WTC11 (cell line): ENCODE measurements at regions not wholly inside any gene's neighbourhood (a gene's known extent, or its start where the extent isn't known, plus 50 kb on each side); places are given as distances from the start of the nearest gene placed in this dataset.

Experiments used
- ATAC-seq: fragments of 200-7000 bp; cut with Tn5 transposase; 2 replicates; pipeline ENCODE4 v1.10.0; 2021; ENCODE audit warnings: mild to moderate bottlenecking, moderate library complexity
- CTCF ChIA-PET: fragments of 300-600 bp; sonication (Branson Sonifier 250); formaldehyde crosslinking; loops from one replicate; lab custom pipeline; 2021; ENCODE audit warnings: antibody characterized with exemption; lab: Charles Lee
- POLR2A ChIA-PET: fragments of 350-600 bp; sonication (Branson Sonifier 250); formaldehyde crosslinking; loops from one replicate; lab custom pipeline; 2021; ENCODE audit warnings: antibody characterized with exemption; lab: Charles Lee
- DNase-seq: peaks from one replicate; pipeline ENCODE4 v3.0.0; 2021; ENCODE audit warnings: low spot score
- H3K27ac Mint-ChIP-seq: 2 replicates; pipeline ENCODE4 v1.8.0; 2021; ENCODE audit warnings: mixed read lengths
- H3K27me3 Mint-ChIP-seq: 2 replicates; pipeline ENCODE4 v1.8.0; 2021; ENCODE audit warnings: low read depth, mild to moderate bottlenecking, moderate library complexity, mixed read lengths
- H3K36me3 Mint-ChIP-seq: 2 replicates; pipeline ENCODE4 v1.8.0; 2021; ENCODE audit warnings: mixed read lengths
- H3K4me1 Mint-ChIP-seq: 2 replicates; pipeline ENCODE4 v1.8.0; 2022; ENCODE audit warnings: mixed read lengths
- H3K4me3 Mint-ChIP-seq: 2 replicates; pipeline ENCODE4 v1.8.0; 2021; ENCODE audit warnings: mild to moderate bottlenecking, moderate library complexity, mixed read lengths
- H3K9me3 Mint-ChIP-seq: 2 replicates; pipeline ENCODE4 v1.8.0; 2021; ENCODE audit warnings: mixed read lengths
- CREB1 ChIP-seq: sonication (generic); formaldehyde crosslinking; IDR thresholded peaks from 2 replicates; pipeline ENCODE4 v1.8.0; 2023; ENCODE audit warnings: mild to moderate bottlenecking, missing genetic modification reagents
- ELF4 ChIP-seq: sonication (generic); formaldehyde crosslinking; IDR thresholded peaks from 2 replicates; pipeline ENCODE4 v1.8.1; 2022; ENCODE audit warnings: low read depth, mild to moderate bottlenecking, moderate library complexity, missing genetic modification reagents
- FOXJ3 ChIP-seq: sonication (generic); formaldehyde crosslinking; IDR thresholded peaks from 2 replicates; pipeline ENCODE4 v1.9.0; 2021; ENCODE audit warnings: missing genetic modification reagents, mild to moderate bottlenecking, borderline replicate concordance
- GABPB1 ChIP-seq: sonication (generic); formaldehyde crosslinking; IDR thresholded peaks from 2 replicates; pipeline ENCODE4 v1.8.1; 2023; ENCODE audit warnings: mild to moderate bottlenecking, missing genetic modification reagents
- GTF2I ChIP-seq: fragments of 250-450 bp; sonication (Bioruptor Pico); conservative IDR thresholded peaks from 2 replicates; pipeline ENCODE4 v1.4.0; 2021; ENCODE audit warnings: mild to moderate bottlenecking
- JAZF1 ChIP-seq: fragments of 250-450 bp; sonication (Bioruptor Pico); IDR thresholded peaks from 2 replicates; pipeline ENCODE4 v1.9.0; 2021; ENCODE audit warnings: moderate library complexity, mild to moderate bottlenecking, inconsistent platforms
- PRDM15 ChIP-seq: sonication (generic); formaldehyde crosslinking; IDR thresholded peaks from 2 replicates; pipeline ENCODE4 v1.8.0; 2022; ENCODE audit warnings: missing genetic modification reagents
- RORB ChIP-seq: fragments of 250-450 bp; sonication (Bioruptor Pico); IDR thresholded peaks from 2 replicates; pipeline ENCODE4 v1.9.0; 2021; ENCODE audit warnings: mild to moderate bottlenecking
- SP1 ChIP-seq: sonication (generic); formaldehyde crosslinking; conservative IDR thresholded peaks from 2 replicates; pipeline ENCODE4 v1.8.1; 2022; ENCODE audit warnings: missing genetic modification reagents
- ZNF121 ChIP-seq: sonication (generic); formaldehyde crosslinking; IDR thresholded peaks from 2 replicates; pipeline ENCODE4 v1.8.0; 2023; ENCODE audit warnings: missing genetic modification reagents
- ZNF532 ChIP-seq: fragments of 250-450 bp; sonication (Bioruptor Pico); IDR thresholded peaks from 2 replicates; pipeline ENCODE4 v1.9.0; 2021; ENCODE audit warnings: mild to moderate bottlenecking, borderline replicate concordance
- ZSCAN18 ChIP-seq: fragments of 250-450 bp; sonication (Bioruptor Pico); IDR thresholded peaks from 2 replicates; pipeline ENCODE4 v2.1.2; 2022; ENCODE audit warnings: mild to moderate bottlenecking, moderate library complexity
- TF ChIP-seq, protein P1 (sequence below): sonication (generic); formaldehyde crosslinking; IDR thresholded peaks from 2 replicates; pipeline ENCODE4 v1.8.1; 2023; ENCODE audit warnings: mild to moderate bottlenecking, moderate library complexity, missing genetic modification reagents
- TF ChIP-seq, protein P2 (sequence below): sonication (generic); formaldehyde crosslinking; IDR thresholded peaks from 2 replicates; pipeline ENCODE4 v1.8.1; 2022; ENCODE audit warnings: low read depth, missing genetic modification reagents, borderline replicate concordance
- TF ChIP-seq, protein P3 (sequence below): sonication (generic); formaldehyde crosslinking; conservative IDR thresholded peaks from 2 replicates; pipeline ENCODE4 v1.8.1; 2022; ENCODE audit warnings: mild to moderate bottlenecking, missing genetic modification reagents
- TF ChIP-seq, protein P4 (sequence below): sonication (generic); formaldehyde crosslinking; IDR thresholded peaks from 2 replicates; pipeline ENCODE4 v1.8.1; 2022; ENCODE audit warnings: missing genetic modification reagents, borderline replicate concordance
- TF ChIP-seq, protein P5 (sequence below): fragments of 250-450 bp; sonication (Bioruptor Pico); IDR thresholded peaks from 2 replicates; pipeline ENCODE4 v1.9.0; 2021; ENCODE audit warnings: mild to moderate bottlenecking

GRCh38 chr14:65794674-65795279, 382.2 kb downstream of the FUT8 start:
- Mint-ChIP-seq H3K36me3 (no peaks in the 10 kb centered on the region), H3K4me1 (no peaks in the 10 kb centered on the region), H3K4me3 (no peak overlapping the region), H3K9me3 (no peaks in the 10 kb centered on the region), H3K27ac (no peak overlapping the region), H3K27me3 (no peaks in the 10 kb centered on the region)
- no peak for ATAC-seq
- no peak for DNase-seq
- CTCF ChIA-PET = interaction anchor here (0.8 to 1.2 kb wide), 4 partner anchors 30 to 164 kb away, joined by 3 to 4 read pairs (median 4); no protein-coding TSS in a partner anchor
- POLR2A ChIA-PET = no interaction called here
- TF ChIP-seq, protein P1, sequence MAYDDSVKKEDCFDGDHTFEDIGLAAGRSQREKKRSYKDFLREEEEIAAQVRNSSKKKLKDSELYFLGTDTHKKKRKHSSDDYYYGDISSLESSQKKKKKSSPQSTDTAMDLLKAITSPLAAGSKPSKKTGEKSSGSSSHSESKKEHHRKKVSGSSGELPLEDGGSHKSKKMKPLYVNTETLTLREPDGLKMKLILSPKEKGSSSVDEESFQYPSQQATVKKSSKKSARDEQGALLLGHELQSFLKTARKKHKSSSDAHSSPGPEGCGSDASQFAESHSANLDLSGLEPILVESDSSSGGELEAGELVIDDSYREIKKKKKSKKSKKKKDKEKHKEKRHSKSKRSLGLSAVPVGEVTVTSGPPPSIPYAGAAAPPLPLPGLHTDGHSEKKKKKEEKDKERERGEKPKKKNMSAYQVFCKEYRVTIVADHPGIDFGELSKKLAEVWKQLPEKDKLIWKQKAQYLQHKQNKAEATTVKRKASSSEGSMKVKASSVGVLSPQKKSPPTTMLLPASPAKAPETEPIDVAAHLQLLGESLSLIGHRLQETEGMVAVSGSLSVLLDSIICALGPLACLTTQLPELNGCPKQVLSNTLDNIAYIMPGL (CRISPR knock-in tag) = no peak
- no peak for TF ChIP-seq SP1 (CRISPR knock-in tag)
- no peak for TF ChIP-seq ZSCAN18 (CRISPR knock-in tag)
- TF ChIP-seq, protein P2, sequence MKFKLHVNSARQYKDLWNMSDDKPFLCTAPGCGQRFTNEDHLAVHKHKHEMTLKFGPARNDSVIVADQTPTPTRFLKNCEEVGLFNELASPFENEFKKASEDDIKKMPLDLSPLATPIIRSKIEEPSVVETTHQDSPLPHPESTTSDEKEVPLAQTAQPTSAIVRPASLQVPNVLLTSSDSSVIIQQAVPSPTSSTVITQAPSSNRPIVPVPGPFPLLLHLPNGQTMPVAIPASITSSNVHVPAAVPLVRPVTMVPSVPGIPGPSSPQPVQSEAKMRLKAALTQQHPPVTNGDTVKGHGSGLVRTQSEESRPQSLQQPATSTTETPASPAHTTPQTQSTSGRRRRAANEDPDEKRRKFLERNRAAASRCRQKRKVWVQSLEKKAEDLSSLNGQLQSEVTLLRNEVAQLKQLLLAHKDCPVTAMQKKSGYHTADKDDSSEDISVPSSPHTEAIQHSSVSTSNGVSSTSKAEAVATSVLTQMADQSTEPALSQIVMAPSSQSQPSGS = no peak
- no peak for TF ChIP-seq GTF2I (CRISPR knock-in tag)
- TF ChIP-seq JAZF1 (CRISPR knock-in tag) = no peak
- TF ChIP-seq ELF4 = no peak
- no peak for TF ChIP-seq CREB1
- no peak for TF ChIP-seq PRDM15
- TF ChIP-seq, protein P3, sequence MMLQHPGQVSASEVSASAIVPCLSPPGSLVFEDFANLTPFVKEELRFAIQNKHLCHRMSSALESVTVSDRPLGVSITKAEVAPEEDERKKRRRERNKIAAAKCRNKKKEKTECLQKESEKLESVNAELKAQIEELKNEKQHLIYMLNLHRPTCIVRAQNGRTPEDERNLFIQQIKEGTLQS (CRISPR knock-in tag) = no peak
- no peak for TF ChIP-seq FOXJ3 (CRISPR knock-in tag)

DNA sequence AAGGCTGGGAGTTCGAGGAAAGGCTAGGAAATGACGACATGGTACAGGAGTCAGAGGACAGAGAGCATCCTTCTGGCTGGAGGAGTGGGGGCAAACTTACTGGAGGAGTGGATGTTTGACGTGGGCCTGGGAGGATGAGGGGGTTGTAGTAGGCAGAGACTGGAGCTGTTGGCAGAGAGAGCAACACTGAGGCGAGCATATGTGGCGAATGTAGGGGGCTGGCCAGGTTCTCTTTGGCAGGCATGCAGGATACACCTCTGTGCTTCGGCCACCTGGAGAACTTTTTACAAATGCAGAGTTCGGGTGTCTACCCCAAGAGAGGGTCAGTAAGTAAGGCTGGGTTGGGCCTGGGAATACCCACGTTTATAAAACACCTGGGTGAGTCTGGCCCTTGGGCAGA, 385.7 kb downstream of the FUT8 start:
- Mint-ChIP-seq H3K27me3 (no peaks in the 10 kb centered on the region), H3K27ac (no peak overlapping the region), H3K4me3 (no peak overlapping the region), H3K36me3 (no peaks in the 10 kb centered on the region), H3K4me1 (no peaks in the 10 kb centered on the region), H3K9me3 (no peaks in the 10 kb centered on the region)
- no peak for DNase-seq
- CTCF ChIA-PET = no interaction called here
- POLR2A ChIA-PET = no interaction called here
- no peak for ATAC-seq
- TF ChIP-seq CREB1 = no peak
- TF ChIP-seq ZNF532 (CRISPR knock-in tag) = no peak
- TF ChIP-seq, protein P3 (CRISPR knock-in tag) = no peak
- TF ChIP-seq, protein P4, sequence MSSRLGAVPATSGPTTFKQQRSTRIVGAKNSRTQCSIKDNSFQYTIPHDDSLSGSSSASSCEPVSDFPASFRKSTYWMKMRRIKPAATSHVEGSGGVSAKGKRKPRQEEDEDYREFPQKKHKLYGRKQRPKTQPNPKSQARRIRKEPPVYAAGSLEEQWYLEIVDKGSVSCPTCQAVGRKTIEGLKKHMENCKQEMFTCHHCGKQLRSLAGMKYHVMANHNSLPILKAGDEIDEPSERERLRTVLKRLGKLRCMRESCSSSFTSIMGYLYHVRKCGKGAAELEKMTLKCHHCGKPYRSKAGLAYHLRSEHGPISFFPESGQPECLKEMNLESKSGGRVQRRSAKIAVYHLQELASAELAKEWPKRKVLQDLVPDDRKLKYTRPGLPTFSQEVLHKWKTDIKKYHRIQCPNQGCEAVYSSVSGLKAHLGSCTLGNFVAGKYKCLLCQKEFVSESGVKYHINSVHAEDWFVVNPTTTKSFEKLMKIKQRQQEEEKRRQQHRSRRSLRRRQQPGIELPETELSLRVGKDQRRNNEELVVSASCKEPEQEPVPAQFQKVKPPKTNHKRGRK (CRISPR knock-in tag) = no peak
- TF ChIP-seq, protein P5, sequence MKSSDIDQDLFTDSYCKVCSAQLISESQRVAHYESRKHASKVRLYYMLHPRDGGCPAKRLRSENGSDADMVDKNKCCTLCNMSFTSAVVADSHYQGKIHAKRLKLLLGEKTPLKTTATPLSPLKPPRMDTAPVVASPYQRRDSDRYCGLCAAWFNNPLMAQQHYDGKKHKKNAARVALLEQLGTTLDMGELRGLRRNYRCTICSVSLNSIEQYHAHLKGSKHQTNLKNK (CRISPR knock-in tag) = no peak
- TF ChIP-seq, protein P2 = no peak
- TF ChIP-seq GABPB1 (CRISPR knock-in tag) = no peak
- no peak for TF ChIP-seq ZNF121
- no peak for TF ChIP-seq RORB
